IPS DF 19.7 (cell line): ENCODE measurements at regions not wholly inside any gene's neighbourhood (a gene's known extent, or its start where the extent isn't known, plus 50 kb on each side); places are given as distances from the start of the nearest gene placed in this dataset.
"Not testable (repeated sequence)": the region's sequence is repeated elsewhere in the genome, so short reads cannot be mapped to it uniquely, and the experiment has no call there.

ENCODE experiments used
- DNase-seq: peaks from one replicate; pipeline ENCODE4 v3.0.0-alpha.2; 2013; ENCODE audit warnings: low read depth, low spot score

DNA sequence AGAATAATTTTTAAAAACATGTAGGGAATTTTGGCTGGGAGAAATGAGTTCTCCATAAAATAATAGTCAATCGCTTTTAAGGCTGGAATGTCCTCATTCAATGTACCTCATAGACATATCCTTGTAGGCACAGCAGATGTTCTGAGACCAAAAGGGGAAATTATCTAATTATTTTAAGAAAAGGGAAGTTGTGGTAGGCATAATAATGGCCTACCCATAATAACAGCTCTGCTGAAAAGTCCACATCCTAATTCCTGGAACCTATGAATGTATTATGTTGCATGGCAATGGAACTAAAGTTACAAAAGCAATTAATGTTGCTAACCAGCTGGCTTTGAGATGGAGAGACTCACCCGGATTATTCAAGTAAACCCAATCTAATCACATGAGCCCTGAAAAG is 216.1 kb downstream of the TRIM36 start:
- no peak for DNase-seq

- no peak for DNase-seq
These were observed 216.8 kb downstream of the TRIM36 start for GRCh38 chr5:114952876-114953275.

DNA sequence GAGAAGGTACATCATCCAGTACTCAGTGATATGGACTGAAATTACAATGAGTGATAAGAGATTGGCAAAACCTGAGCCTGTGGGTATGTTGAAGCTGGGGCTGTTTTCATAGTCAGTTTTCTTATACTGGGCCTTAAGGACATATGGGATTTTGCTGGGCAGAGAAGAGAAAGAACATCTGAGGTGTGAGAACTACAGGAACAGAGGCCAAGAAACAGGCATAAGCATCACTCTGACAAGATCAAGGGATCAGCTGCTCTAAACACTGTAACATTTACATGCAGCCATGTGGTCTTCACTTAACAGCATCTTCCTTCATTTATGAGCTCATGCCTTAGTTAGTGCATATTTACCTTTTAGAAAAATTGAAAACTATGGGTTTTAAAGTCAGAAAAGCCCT is 220.0 kb downstream of the TRIM36 start:
- DNase-seq = no peak

DNA sequence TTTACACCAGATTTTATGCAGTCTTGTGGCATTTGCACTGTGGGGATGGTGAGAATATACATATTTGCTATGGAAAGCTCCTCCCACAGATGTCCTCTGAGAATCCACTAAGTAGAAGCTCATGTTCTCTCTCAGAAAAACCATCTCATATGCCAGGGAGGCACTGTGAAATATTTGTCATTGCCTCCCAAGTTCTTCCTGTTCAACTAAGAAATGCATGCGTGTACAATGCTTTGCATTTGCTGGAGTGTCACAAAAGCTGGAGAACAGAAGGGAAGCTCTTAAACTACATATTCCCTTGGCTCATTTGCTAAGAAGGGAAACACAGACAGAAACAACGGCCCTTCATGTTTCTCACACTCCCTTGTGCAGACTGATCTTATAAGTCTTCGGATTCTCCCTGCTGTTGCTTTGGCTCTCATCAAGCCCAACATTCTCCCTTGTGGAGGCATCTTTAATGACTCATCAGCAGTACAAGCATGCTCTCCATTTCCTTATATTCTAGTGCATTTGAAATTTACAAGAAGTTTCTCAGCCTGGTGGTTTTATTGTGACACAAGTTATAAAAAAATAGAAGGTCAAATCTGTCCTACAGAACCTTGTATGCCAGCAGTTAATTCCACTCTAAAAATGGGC is 220.6 kb downstream of the TRIM36 start:
- DNase-seq = no peak

DNA sequence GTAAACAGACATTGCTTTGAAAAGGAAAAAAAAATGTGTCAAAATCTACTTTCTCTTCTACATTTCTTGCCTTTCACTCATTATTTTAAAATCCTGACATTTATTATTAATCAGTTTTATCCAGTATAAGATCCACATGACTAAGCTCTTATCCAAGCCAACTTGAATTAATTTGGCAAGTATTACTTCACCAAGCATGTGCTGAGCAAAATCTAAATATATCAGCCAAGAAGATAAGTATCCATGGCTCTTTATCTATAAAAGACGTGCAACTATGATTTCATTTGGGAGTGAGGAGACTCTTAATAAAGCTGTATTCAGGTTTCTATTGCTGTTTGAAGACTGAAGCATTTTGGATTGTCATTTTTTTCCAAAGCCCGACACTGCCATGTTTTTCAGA is 221.3 kb downstream of the TRIM36 start:
- DNase-seq = no peak

GRCh38 chr5:114940709-114941108 is 229.0 kb downstream of the TRIM36 start:
- no peak for DNase-seq

GRCh38 chr5:114935490-114935889 is 234.2 kb downstream of the TRIM36 start:
- no peak for DNase-seq

GRCh38 chr5:114928644-114929462 is 240.9 kb downstream of the TRIM36 start:
- DNase-seq = no peak

- no peak for DNase-seq
These were observed 244.9 kb downstream of the TRIM36 start for GRCh38 chr5:114924769-114925168.

- DNase-seq = no peak
These were observed 257.4 kb downstream of the TRIM36 start for GRCh38 chr5:114912189-114912920.

DNA sequence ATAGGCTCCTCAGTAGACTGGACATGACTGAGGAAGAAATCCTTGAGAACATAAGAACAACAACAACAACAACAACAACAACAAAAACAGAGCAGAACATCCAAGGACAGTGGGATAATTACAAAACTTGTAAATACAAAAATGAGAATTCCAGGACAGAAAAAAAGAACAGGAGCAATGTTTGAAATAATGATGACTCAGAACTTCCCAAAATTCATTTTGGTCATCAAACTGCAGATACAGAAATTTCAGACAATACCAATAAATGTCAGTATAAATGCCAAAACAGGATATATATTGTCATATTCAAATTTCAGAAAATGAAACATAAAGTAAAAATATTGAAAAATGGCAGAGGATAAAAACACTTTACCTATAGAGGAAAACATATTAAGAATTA is 259.0 kb downstream of the TRIM36 start:
- no peak for DNase-seq

DNA sequence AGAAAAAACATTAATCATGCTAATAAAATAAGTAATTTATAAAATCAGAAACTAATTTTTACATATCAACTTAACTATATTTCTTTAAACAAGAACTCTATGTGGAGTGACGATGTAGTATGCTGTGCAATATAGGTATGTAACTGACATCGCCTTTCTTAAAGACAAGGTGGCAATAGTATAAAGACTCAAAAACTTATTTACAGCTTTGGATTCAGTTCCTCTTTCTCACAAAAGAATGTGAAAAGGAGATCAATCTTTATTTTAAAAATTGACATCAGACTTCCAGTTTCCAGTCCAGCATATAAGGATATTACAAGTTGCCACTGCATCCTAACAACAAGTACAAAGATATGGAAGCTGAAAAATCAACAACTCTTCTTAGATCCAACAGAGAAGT is 260.3 kb downstream of the TRIM36 start:
- no peak for DNase-seq

- DNase-seq = no peak
These were observed 265.9 kb downstream of the TRIM36 start for GRCh38 chr5:114903767-114904166.

DNA sequence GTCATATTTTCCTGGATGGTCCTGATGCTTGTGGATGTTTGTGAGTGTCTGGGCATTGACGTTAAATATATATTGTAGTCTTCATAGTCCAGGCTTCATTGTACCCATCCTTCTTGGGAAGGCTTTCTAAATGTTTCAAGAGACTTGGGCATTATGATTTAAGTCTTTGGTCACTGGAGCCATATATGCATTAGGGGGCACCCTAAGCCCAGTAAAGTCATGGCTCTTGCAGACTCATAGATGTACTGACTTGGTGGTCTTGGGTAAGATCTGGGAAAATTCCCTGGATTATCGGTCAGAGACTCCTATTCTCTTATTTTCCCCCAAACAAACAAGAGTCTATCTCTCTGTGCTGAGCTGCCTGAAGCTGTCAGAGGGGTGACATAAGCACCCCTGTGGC is 271.1 kb downstream of the TRIM36 start:
- peak; percentile 7 for DNase-seq

DNA sequence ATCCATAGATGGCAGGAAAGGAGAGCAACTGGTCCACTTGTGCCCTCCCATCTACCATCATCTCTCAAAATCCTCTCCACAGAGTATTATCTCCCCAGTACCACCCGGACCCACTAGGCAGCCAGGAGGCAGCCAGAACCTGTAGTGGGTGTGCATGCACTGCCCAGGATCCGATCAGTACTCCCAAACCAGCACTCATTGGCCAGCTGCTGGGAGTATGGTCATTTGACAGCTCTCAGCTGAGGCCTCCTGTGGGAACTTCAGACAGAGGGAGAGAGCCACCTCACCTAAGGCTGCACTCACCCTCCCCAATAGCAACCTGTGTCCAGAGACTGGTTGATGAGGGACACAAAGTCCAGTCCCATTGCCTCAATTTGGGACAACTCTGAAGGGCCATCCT is 286.0 kb downstream of the TRIM36 start:
- DNase-seq = no peak

GRCh38 chr5:114859438-114859735 is 310.3 kb downstream of the TRIM36 start:
- DNase-seq = no peak

DNA sequence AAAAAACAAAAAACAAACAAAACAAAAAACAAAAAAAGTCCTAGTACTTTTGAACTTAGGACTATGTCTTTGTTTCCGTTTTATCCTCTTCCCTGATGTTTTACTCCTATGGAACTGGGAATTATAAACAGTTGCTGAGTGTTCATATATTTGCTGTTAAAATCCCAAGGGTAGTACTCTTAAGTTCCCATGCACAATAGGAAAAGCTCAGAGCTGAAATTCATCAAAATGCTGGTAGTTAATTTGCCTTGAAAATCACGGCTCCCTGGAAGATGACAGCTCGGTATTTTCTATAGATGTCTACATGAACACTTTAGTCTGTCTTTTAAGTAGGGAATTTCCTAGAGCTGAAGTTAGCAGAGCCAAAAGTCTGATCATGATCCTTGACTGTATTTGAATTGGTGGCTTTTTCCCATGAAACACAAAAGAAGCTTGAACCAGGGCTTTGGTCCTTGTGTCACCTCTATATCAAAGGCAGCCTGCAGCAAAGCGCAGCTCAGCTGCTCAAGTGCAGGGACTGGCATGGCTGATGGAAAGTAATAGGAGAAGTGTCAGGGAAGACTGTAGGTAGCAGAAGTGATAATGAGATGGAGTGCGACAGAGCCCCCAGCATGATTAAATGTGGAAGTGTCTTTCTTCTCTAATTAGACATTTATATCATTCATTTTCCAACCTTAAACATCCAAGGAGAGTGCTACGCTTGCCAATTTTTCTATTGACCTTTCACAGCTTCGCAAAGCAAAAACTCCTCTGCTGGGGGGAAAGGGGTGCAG is 310.9 kb downstream of the TRIM36 start:
- no peak for DNase-seq

DNA sequence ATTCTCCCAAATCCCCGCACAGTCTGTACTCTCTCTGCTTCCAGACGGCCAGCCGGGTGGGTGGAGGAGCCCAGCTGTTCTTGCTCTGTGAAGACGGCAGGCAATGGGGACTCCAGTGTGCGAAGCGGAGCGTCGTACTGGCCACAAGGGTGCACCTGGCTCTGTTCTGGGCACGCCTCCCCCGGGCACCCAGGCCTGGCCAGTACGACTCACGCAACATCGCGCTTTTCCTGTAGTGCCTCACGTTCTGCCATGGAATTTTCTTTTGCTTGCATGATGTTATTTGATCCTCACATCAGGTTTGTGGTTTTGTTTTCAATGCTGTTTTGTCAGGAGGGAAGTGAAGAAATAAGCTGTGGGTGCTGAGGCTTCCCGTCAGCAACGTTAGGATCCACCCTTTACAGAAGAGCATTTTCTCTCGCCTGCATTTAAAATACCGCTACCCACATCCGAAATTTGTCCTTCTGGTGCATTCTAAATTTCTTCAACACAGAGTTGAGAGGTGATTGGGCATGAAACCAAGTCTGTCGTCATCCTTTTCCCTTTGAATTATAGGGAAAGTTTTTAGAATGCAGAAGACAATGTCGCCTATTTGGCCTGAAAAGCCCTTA is 311.7 kb downstream of the TRIM36 start:
- DNase-seq = no peak

DNA sequence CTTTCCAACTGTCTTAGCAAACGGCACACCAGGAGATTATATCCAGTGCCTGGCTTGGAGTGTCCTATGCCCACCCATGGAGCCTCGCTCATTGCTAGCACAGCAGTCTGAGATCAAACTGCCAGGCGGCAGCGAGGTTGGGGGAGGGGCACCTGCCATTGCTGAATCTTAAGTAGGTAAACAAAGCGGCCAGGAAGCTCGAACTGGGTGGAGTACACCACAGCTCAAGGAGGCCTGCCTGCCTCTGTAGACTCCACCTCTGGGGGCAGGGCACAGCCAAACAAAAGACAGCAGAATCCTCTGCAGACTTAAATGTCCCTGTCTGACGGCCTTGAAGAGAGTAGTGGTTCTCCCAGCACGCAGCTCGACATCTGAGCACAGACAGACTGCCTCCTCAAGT is 325.0 kb downstream of the TRIM36 start:
- not testable (repeated sequence) for DNase-seq

GRCh38 chr5:114839360-114839759 is 330.3 kb downstream of the TRIM36 start:
- DNase-seq = peak; percentile 28

- DNase-seq = no peak
These were observed 330.8 kb downstream of the TRIM36 start for GRCh38 chr5:114838937-114839336.

GRCh38 chr5:114830114-114830513 is 339.6 kb downstream of the TRIM36 start:
- no peak for DNase-seq
